Renal cortex interstitium (tissue), 11 donors: ENCODE measurements at regions not wholly inside any gene's neighbourhood (a gene's known extent, or its start where the extent isn't known, plus 50 kb on each side); places are given as distances from the start of the nearest gene placed in this dataset.

ENCODE experiments used
- DNase-seq, 11 donors: peaks; one replicate each; pipeline ENCODE4 v3.0.0-alpha.2; 2013; ENCODE audit warnings: low read depth in 9 of 11, low spot score in 4 of 11; ENCODE audit errors: extremely low read depth in 1 of 11

DNA sequence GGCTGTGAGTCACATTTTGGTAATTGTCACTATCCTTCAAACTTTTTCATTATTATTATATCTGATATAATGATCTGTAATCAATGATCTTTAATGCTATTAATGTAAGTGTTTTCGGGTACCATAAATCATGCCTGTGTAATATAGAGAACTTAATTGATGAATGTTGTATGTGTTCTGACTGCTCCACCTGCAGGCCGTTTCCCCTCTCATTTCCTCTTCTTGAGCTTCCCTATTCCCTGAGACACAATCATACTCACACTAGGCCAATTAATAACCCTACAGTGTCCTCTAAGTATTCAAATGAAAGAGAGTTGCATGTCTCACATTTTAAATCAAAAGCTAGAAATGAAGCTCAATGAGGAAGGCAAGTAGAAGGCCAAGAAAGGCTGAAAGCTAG, 420.9 kb upstream of the SGCD start:
- no peak for DNase-seq

DNA sequence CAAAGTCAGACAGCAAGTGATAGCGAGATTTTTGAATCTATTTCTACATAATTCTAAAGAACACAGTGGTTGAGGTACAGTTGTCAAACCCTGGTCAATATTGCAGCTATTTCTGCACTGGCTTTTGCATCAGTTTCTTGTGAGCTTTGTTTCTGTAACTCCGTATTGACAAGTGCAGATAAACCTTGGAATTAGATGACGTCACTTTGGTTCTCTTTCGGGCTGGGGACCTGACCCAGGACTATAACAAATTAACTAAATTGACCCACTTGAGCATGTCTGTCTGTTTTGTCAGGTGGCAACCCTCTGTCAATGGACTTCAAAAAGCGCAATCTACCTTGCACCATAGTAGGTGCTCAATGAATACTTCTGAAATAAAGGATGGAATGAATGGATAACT, 418.4 kb upstream of the SGCD start:
- DNase-seq = no peak

DNA sequence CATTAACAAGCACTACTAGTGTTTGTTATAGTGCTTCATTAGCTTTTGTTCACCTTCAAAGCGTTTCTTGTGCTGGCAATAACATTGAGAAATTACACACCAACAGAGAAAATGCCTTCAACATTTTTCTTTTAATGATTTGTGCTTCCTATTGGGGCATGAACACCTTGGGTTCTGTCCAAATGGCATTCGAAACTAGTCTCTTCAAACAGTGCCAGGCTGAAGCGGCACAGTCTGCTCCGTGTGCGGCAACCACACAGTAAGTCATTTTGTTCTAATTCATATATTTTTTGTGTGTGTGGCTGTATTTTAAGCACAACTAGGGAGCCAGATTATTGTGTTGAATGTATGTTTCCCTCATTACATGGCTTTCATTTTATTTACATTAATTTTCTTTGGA, 414.7 kb upstream of the SGCD start:
- no peak for DNase-seq

DNA sequence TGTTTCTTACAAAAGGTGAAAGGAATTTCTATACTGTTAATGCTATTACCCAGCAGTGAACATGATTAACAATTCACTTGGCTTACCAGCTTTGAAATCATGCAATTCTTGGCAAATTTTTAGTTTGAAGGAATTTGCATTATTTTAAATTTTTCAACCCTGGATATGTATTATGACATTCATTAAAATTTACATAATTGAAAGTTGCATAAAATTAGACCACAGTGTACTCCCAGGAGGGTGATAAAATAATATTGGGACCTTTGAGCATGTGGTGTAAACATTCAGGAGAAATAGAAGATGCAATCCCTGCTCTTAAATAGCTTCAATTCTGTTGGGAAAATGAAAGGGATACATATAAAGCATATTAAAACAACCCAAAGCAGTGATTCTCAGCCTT, 412.2 kb upstream of the SGCD start:
- no peak for DNase-seq

DNA sequence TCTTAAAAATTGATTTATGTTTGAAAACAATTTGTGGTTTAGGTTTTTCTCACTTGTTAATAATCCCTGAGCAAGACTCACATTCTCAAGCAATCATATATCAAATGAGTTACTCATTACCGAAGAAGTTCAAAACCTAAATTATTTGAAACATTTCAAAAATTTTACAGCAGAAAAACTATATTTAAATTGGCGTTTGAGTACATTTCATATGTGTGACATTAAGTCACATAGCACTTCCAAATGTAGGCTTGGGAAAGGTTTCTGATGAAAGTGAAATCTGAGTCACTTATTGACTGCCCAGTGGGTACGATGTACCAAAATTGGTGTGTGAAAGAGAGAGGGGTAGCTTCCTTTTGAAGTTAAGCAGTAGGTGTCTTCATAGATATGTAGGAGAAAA, 411.4 kb upstream of the SGCD start:
- no peak for DNase-seq

DNA sequence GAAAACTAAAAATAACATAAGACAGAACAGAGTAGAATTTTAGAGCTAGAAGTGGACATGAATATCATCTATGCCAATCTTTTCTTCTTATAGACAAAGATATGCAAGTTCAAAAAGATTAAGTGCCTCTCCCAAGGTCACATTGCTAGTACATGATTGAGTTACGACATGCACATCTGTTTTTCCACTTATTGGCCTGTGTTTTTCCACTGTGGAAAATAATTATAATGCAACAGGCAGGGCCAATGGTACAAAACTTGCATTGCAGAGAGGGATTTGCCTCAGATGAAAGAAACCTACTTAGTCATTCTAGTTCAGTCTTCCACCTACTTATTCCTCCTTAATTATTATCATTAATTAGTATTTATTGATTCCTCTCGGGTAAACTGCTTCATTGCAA, 407.8 kb upstream of the SGCD start:
- no peak for DNase-seq

DNA sequence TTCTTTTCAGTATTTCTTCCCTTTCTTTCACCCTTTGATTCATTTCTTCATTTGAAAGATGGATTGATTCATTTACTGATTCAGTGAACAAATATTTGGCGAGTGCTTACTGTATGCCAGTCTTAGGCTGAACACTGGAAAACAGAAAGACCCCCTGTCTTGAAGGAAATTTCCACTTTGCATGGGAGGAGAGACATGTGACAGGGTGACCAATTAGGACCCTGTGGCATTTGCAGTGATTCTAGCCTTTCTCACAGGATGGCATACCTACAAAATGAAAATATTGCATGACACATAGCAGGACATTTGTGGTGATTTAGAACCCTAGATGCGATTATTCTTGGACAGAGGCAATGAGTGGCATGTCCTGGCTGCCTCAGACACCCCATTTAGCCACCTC, 407.2 kb upstream of the SGCD start:
- no peak for DNase-seq

DNA sequence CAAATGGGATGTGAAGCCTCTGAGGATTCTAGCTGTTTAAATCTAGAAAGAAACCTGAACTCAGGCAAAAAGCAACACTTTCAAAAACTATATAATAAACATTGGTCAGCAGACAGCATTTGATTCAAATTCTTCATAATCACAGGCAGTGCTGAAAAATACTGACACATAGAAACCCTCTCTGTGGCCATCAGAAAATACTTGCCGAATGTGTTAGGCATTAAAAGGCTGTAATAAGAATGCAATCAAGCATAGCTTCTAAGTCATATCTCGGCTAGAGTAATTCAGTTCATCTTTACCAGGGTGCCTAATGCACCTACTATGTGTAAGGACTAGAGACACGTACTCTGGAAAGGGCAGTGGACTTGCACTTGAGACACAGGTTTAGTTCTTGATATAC, 405.3 kb upstream of the SGCD start:
- no peak for DNase-seq

DNA sequence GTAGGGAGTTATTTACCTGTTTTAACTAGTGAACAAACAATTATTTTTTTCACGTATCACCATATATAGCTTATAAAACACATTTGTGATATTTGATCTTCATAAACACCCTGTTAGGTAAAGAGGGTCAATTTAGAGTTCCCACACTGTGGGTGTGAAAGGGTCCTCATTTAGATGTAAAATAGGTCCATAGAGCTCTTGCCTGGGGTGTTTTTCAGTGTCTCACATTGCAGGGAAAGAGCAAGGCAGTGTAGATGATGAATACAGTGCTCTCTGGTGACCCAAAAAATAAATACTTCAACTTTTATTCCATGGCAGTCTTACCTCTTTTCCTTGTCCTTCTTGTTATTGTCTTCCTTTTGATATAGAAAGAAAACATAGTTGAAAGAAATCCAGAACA, 403.2 kb upstream of the SGCD start:
- DNase-seq = no peak

DNA sequence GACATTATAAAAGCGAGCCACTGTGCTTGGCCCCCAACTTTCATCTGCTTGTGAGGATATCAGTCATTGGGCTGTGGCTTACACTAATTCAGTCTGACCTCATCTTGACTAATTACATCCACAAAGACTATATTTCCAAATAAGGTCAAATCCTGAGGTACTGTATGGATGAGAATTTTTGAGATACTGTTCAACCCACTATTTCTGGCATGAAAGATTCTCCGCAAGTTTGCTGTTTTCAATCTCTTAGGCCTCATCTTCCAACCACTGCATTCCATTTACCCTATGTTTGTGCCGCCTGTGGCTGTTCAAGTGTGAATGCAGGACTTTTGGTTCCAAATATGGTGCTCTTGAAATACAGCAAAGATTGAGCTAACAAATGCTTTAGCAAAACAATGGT, 400.9 kb upstream of the SGCD start:
- no peak for DNase-seq

DNA sequence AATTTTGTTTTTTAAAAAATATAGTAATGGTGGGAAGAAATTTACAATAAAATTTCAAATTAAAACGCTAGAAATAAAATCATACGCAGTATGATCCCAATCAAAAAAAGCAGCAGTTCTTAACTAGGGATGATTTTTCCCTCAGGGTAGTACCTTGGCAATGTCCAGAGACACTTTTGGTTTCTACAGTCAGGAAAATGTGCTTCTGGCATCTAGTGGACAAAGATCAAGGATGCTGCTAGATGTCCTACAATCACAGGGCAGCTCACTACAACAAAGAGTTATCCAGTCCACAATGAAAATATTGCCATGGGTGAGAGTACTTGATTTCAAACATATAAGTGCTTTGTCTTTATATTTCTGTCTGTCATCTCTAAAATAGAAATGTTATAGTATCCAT, 400.2 kb upstream of the SGCD start:
- no peak for DNase-seq

DNA sequence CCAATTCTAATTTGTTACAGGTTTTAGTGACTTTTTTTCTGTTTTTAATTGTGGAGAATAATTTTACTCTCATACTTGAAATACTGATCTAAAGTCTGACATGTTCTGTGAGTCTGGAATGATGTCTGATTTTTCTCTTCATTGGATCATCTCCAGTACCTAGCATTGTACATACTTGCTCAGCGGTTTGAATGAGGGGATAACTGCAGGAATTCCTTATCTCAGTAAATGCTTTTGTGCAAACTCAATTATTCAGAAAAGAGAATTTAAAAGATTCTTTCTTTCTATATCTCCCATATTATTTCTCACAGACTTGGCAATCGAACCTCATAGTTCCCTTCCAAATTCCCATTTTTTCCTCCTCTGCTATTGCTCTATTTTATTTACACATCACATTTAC, 397.9 kb upstream of the SGCD start:
- DNase-seq = no peak

DNA sequence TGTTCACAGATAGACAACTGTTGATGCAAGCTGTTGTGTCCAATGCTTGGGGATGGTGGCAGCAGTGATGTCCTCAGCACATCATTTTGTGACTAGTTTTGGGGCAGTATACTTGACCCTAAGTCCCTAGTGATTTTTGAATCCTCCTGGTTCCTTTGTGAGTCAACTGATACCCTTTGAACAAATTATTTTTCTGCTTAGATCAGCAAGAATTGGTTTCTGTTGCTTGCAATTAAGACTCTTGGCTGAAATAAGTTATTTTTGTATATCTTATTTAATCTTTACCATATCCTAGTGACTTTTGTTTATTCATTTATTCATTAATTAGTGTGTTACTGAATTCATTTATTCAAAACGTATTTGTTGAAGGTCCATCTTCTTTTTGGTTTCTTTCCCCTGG, 392.0 kb upstream of the SGCD start:
- no peak for DNase-seq

DNA sequence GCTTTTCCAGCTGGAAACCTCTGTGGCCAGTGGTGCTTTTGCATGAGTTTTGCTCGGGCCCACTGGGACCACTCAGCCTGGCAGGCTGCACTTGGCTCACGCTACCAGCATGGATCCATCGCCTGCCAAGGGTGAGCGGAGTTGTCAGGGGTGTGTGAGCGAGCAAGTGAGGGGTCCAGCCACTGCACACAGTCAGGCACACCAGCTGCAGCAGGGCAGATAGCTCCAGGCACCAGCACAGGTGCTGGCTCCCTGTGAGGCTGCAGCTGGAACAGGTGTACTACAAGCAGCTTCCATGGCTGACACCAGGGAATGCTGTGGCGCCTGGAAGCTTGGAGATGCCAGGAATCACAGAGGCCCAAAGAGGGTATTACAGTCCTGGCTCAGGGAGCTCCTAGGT, 391.2 kb upstream of the SGCD start:
- no peak for DNase-seq

DNA sequence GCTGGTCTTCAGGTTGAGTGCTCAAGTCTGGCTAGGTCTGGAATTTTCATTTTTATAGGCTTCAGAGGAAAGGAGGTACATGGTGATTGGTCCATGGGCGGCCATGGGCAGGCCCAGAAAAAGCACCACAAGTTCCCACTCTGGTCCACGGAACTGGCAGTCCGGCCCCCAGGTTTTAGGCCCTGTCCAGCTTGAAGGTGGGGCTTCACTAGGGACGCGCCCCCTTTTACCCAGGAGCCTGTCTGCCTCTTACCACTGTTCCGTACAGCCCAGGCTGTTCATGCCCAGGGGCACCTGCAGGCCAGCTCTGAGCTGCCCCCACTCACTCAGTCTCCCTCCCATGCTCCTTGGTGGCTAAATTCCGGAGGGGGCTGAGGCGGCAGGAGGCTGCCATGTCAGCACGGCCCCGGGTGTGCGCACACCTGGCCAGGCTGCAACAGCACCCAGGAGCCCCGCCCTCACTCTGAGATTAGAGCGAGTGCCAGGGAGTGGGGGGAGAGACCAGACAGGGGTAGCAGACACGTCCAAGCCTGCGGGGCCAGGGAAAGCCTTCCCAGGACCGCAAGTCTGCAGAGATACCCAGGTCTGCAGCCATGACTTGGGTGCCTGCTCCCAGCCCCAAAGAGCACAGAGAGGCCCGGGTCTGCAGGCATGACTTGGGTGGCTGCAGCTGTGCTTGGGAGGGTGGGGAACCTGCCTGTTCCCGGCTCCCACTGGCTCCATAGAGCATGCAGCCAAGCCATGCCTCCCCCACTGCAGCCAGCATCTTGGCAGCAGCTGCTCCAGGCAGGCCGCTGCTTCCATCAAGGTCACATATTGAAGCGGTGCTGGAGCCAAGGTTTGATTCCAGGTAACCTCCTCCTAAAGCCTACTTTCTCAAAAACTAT, 390.2 kb upstream of the SGCD start:
- no peak for DNase-seq

DNA sequence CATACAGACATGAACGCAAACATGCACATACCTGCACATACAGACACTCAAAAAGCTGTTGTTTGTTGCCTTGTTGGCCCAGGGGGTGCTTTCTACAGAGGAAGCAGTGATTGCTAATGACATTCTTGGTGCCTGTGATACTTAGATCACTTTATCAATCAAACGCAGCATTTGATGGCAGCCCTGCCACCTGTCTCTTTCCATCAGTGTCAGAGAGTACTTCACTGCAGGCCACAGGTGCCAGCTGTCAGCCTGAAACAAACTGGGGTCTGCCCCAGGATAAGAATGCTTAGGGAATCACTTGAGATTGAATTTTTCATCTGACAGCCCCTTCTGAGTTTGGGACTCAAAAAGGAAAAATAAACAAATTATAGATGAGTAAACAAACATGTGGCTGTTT, 388.9 kb upstream of the SGCD start:
- no peak for DNase-seq

DNA sequence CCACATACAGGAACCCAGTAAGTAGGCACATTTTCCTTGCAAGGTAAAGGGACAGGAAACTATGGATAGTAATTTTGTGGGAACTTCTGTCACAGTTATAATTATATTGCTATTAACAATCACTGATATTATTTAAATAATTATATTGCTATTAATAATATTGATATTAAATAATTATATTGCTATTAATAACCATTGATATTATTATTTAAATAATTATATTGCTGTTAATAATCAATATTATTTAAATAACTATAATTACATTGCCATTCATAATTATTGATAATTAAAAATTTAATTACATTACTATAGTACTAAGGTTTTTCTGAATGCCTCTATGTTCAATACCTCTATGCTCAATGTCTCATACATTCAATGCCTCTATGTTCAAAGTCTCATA, 385.6 kb upstream of the SGCD start:
- no peak for DNase-seq

DNA sequence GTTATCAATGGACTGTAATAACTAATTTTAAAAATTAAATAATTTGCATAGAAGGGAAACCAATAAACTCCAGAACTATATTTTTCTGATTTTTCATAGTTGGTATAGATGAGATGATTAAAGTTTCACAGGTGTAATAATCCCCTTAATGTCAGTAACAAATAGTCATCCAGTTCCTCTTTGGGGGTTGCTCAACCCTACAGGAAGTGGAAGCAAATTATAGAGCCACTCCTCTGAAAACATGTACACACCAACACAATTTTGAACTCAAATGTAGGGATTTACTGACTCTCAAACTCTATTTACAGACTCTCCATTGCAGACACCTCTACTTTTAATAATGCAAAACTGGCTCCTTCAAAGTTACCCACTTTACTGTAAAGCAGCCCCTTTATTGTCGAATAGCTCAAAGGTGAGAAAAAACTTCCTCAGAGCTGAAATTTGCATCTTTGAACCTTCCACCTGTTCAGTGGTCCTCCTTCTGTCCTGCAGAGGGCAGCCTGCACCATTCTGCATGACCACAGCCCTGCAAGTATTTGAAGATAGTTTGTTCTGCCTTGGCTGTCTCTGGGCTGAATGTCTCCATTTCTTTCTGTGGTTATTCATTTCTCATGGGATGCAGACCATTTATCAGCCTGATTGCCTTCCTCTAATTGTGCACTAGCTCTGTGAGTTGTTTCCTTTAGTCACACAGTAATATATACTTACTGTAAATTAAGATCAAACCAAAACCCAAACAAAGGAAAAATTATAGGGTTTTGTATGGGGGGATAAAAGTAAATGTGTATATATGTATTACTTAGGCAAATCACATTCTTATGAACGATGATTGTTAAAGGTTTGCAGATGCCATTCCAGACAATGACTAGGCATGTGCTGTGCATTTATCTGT, 383.2 kb upstream of the SGCD start:
- DNase-seq = peak; percentile 13 to 45 (median 38)

DNA sequence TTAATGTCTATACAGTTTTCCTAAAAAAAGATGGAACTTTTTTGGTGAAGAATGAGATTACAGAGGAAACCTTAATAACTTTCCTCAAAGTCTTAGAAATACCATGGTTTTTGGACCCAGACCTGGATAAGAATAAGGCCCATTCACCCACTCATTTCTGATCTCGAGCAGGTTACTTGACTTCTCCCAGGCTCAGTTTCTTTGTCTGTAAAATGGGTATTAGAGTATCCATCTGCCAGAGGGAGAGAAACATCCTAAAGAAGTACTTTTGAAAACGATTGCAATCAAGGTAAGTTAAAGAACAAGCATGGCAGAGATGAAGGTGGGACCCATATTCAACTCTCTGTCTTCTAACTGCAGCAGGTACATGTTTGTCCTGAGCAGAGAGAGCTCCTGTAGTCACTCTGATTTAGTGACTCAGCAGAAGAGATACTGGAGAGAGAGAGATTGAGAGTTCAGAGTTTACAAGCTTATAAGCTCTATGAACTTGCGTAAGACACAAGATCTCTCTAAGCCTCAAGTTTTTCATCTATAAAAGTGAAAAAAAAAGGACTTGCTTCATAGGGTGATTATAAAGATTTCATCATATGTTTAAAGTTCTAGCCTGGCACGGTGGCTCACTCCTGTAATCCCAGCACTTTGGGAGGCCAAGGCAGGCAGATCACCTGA, 379.4 kb upstream of the SGCD start:
- no peak for DNase-seq

DNA sequence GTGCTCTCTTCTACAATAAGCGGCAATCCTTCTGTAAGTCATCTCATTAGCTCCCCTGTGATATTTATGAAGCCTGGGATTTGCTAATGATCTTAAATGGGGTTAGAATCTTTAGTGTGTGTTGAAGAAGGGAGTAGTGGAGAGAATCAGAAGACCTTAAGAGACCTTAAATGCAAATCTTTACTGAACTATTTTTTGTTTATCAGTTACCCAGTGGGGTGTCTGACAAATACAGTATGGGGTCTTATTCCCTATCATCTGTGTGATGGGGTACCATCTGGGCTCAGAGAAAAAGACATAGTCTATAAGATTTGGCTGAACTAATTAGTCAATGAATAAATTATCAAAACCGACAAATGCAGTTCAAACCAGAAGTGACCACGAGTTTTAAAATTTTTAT, 378.4 kb upstream of the SGCD start:
- DNase-seq = no peak
